GM23338 (cell line): ENCODE measurements at regions not wholly inside any gene's neighbourhood (a gene's known extent, or its start where the extent isn't known, plus 50 kb on each side); places are given as distances from the start of the nearest gene placed in this dataset.

ENCODE experiments used
- ATAC-seq: fragments of 200-7000 bp; cut with Tn5 transposase; 3 replicates; pipeline ENCODE4 v1.9.1; 2020
- DNase-seq: peaks from one replicate; pipeline ENCODE4 v3.0.0-alpha.2; 2015; ENCODE audit warnings: low spot score
- H2AFZ ChIP-seq: fragments of 200-600 bp; sonication (generic); 2 replicates; pipeline ENCODE4 v1.8.0; 2016; ENCODE audit warnings: antibody characterized with exemption, mild to moderate bottlenecking, moderate library complexity
- H3F3A ChIP-seq: fragments of 200-600 bp; sonication (generic); replicated peaks from 2 replicates; pipeline ENCODE4 v1.8.0; 2017; ENCODE audit warnings: antibody characterized with exemption, mixed run types, low read depth
- H3K27ac ChIP-seq: fragments of 200-600 bp; sonication (generic); 2 replicates; pipeline ENCODE4 v1.6.1; 2016; ENCODE audit warnings: low read depth
- H3K27me3 ChIP-seq: fragments of 200-600 bp; sonication (generic); 2 replicates; pipeline ENCODE4 v1.8.0; 2016; ENCODE audit warnings: mild to moderate bottlenecking, mixed run types, moderate library complexity; ENCODE audit not compliant: insufficient read depth
- H3K36me3 ChIP-seq: fragments of 200-600 bp; sonication (generic); 2 replicates; pipeline ENCODE4 v1.8.0; 2016; ENCODE audit warnings: mild to moderate bottlenecking; ENCODE audit not compliant: insufficient read depth
- H3K4me1 ChIP-seq: fragments of 200-600 bp; sonication (generic); 2 replicates; pipeline ENCODE4 v1.8.0; 2016; ENCODE audit warnings: mild to moderate bottlenecking, moderate library complexity; ENCODE audit not compliant: insufficient read depth
- H3K4me2 ChIP-seq: fragments of 200-600 bp; sonication (generic); 2 replicates; pipeline ENCODE4 v1.7.1; 2017; ENCODE audit warnings: mixed run types
- H3K4me3 ChIP-seq: fragments of 200-600 bp; sonication (generic); 2 replicates; pipeline ENCODE4 v1.6.1; 2016; ENCODE audit warnings: mixed run types
- H3K79me2 ChIP-seq: fragments of 200-600 bp; sonication (generic); replicated peaks from 2 replicates; pipeline ENCODE4 v1.8.0; 2017; ENCODE audit warnings: mild to moderate bottlenecking; ENCODE audit not compliant: insufficient read depth
- H3K9me2 ChIP-seq: fragments of 200-600 bp; sonication (generic); 2 replicates; pipeline ENCODE4 v1.8.0; 2017; ENCODE audit not compliant: insufficient read depth
- H4K20me1 ChIP-seq: fragments of 200-600 bp; sonication (generic); replicated peaks from 2 replicates; pipeline ENCODE4 v1.8.0; 2017; ENCODE audit warnings: mild to moderate bottlenecking; ENCODE audit not compliant: insufficient read depth
- H3K27ac Mint-ChIP-seq: 2 replicates; pipeline ENCODE4 v1.8.0; 2020; ENCODE audit warnings: inconsistent platforms, mild to moderate bottlenecking, moderate library complexity, mixed read lengths
- H3K27me3 Mint-ChIP-seq: 3 replicates; pipeline ENCODE4 v1.8.0; 2022; ENCODE audit warnings: low read depth, mild to moderate bottlenecking, moderate library complexity, mixed read lengths, inconsistent platforms; ENCODE audit not compliant: insufficient read depth, poor library complexity
- H3K36me3 Mint-ChIP-seq: 3 replicates; pipeline ENCODE4 v1.8.0; 2021; ENCODE audit warnings: low read depth, mild to moderate bottlenecking, inconsistent platforms, moderate library complexity, mixed read lengths
- H3K4me1 Mint-ChIP-seq: 3 replicates; pipeline ENCODE4 v1.8.0; 2020; ENCODE audit warnings: mild to moderate bottlenecking, inconsistent platforms, mixed read lengths
- H3K4me3 Mint-ChIP-seq: 3 replicates; pipeline ENCODE4 v1.8.0; 2021; ENCODE audit warnings: moderate library complexity, mild to moderate bottlenecking, inconsistent platforms, mixed read lengths
- H3K9me3 Mint-ChIP-seq: 3 replicates; pipeline ENCODE4 v1.8.0; 2020; ENCODE audit warnings: moderate library complexity, mild to moderate bottlenecking, inconsistent platforms, mixed read lengths
- ETS1 ChIP-seq: IDR thresholded peaks from 2 replicates; pipeline ENCODE4 v1.6.1; 2016; ENCODE audit warnings: antibody characterized with exemption
- EZH2phosphoT487 ChIP-seq: fragments of 200-600 bp; sonication (generic); IDR thresholded peaks from one replicate; pipeline ENCODE4 v1.8.1; 2018; ENCODE audit warnings: antibody characterized with exemption; ENCODE audit not compliant: unreplicated experiment
- JUNB ChIP-seq: IDR thresholded peaks from one replicate; pipeline ENCODE4 v1.6.1; 2016; ENCODE audit warnings: antibody characterized with exemption; ENCODE audit not compliant: unreplicated experiment
- NANOG ChIP-seq: IDR thresholded peaks from 2 replicates; pipeline ENCODE4 v1.6.1; 2016; ENCODE audit warnings: antibody characterized with exemption, borderline replicate concordance
- POLR2AphosphoS5 ChIP-seq: IDR thresholded peaks from 2 replicates; pipeline ENCODE4 v1.6.1; 2016; ENCODE audit warnings: antibody characterized with exemption, low read depth
- STAT1 ChIP-seq: IDR thresholded peaks from one replicate; pipeline ENCODE4 v1.6.1; 2016; ENCODE audit warnings: antibody characterized with exemption; ENCODE audit not compliant: unreplicated experiment
- ZNF114 ChIP-seq: fragments of 250-450 bp; sonication (Bioruptor Pico); IDR thresholded peaks from 2 replicates; pipeline ENCODE4 v1.5.0; 2020; ENCODE audit warnings: mild to moderate bottlenecking, moderate library complexity
- ZNF331 ChIP-seq: fragments of 250-450 bp; sonication (Bioruptor Pico); IDR thresholded peaks from 2 replicates; pipeline ENCODE4 v1.5.0; 2020; ENCODE audit warnings: low read depth, mild to moderate bottlenecking, moderate library complexity
- ZNF462 ChIP-seq: fragments of 250-450 bp; sonication (Bioruptor Pico); IDR thresholded peaks from 2 replicates; pipeline ENCODE4 v1.5.0; 2020; ENCODE audit warnings: mild to moderate bottlenecking, moderate library complexity
- TF ChIP-seq, protein P1 (sequence below), 2 experiments: fragments of 200-600 bp in 1 of 2; sonication (generic) in 1 of 2; conservative IDR thresholded peaks; 2 replicates each; pipeline versions ENCODE4 v1.5.1 to v1.6.1; 2016 to 2017; ENCODE audit warnings: antibody characterized with exemption in 2 of 2, low read depth in 2 of 2, mild to moderate bottlenecking in 2 of 2, moderate library complexity in 1 of 2

- Mint-ChIP-seq H3K27me3 (peaks cover 2% of the 10 kb centered on the region), H3K27ac (no peak overlapping the region), H3K4me3 (no peak overlapping the region), H3K36me3 (no peaks in the 10 kb centered on the region), H3K4me1 (peaks cover 14% of the 10 kb centered on the region), H3K9me3 (no peaks in the 10 kb centered on the region)
- H3K27me3 ChIP-seq, result no peaks in the 10 kb centered on the region
- H2AFZ ChIP-seq, result no peak overlapping the region
- no peak for TF ChIP-seq NANOG
- TF ChIP-seq, protein P1, sequence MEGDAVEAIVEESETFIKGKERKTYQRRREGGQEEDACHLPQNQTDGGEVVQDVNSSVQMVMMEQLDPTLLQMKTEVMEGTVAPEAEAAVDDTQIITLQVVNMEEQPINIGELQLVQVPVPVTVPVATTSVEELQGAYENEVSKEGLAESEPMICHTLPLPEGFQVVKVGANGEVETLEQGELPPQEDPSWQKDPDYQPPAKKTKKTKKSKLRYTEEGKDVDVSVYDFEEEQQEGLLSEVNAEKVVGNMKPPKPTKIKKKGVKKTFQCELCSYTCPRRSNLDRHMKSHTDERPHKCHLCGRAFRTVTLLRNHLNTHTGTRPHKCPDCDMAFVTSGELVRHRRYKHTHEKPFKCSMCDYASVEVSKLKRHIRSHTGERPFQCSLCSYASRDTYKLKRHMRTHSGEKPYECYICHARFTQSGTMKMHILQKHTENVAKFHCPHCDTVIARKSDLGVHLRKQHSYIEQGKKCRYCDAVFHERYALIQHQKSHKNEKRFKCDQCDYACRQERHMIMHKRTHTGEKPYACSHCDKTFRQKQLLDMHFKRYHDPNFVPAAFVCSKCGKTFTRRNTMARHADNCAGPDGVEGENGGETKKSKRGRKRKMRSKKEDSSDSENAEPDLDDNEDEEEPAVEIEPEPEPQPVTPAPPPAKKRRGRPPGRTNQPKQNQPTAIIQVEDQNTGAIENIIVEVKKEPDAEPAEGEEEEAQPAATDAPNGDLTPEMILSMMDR (conservative IDR thresholded peaks at IDR 0.05; ENCODE audit: low read depth in 2 of 2), result peak in 1 of 2 experiments; percentile 44; a peak in 2 of 4 replicates
- H3K36me3 ChIP-seq, result no peaks in the 10 kb centered on the region
- H3K9me2 ChIP-seq, result no peaks in the 10 kb centered on the region
- H3K4me1 ChIP-seq, result 0 out of 2 replicates have a peak, but pooled peaks cover 3% of the 10 kb centered on the region
- DNase-seq (peak; percentile 27), ATAC-seq (peak; percentile 42; the same call in 1 of the 3 replicates)
- no peak overlapping the region for H3K27ac ChIP-seq
- H3K79me2 ChIP-seq, result no peaks in the 10 kb centered on the region
- H3K4me3 ChIP-seq, result no peak overlapping the region
- no peaks in the 10 kb centered on the region for H3F3A ChIP-seq
- H3K4me2 ChIP-seq, result no peak overlapping the region
- no peaks in the 10 kb centered on the region for H4K20me1 ChIP-seq
Measured at GRCh38 chr2:180655842-180656454, 324.5 kb upstream of the UBE2E3 start.

- Histone ChIP-seq H3K27ac (no peak overlapping the region), H3K9me2 (no peaks in the 10 kb centered on the region), H4K20me1 (no peaks in the 10 kb centered on the region), H3K79me2 (no peaks in the 10 kb centered on the region), H3K4me1 (peaks cover 3% of the 10 kb centered on the region), H3K27me3 (no peaks in the 10 kb centered on the region), H3K4me3 (no peak overlapping the region), H3K4me2 (no peak overlapping the region), H2AFZ (no peak overlapping the region), H3F3A (no peaks in the 10 kb centered on the region), H3K36me3 (no peaks in the 10 kb centered on the region)
- H3K27ac Mint-ChIP-seq, result 0 out of 2 replicates have a peak overlapping the region, but pooled peaks have one; percentile 5
- no peak for DNase-seq
- ATAC-seq, result no peak
- no peaks in the 10 kb centered on the region for H3K36me3 Mint-ChIP-seq
- peaks cover 2% of the 10 kb centered on the region for H3K27me3 Mint-ChIP-seq
- peaks cover 14% of the 10 kb centered on the region for H3K4me1 Mint-ChIP-seq
- H3K4me3 Mint-ChIP-seq, result no peak overlapping the region
- H3K9me3 Mint-ChIP-seq, result no peaks in the 10 kb centered on the region
- no peak for TF ChIP-seq ZNF462 (CRISPR knock-in tag)
- no peak for TF ChIP-seq ZNF114 (CRISPR knock-in tag)
- no peak for TF ChIP-seq ETS1
- no peak for TF ChIP-seq NANOG
- TF ChIP-seq STAT1, result no peak
- TF ChIP-seq JUNB, result no peak
- TF ChIP-seq ZNF331 (CRISPR knock-in tag), result no peak
- TF ChIP-seq POLR2AphosphoS5, result no peak
- TF ChIP-seq EZH2phosphoT487, result no peak
Measured at GRCh38 chr2:180655393-180655792, 325.0 kb upstream of the UBE2E3 start.
